RWPE2 (cell line): ENCODE measurements at regions not wholly inside any gene's neighbourhood (a gene's known extent, or its start where the extent isn't known, plus 50 kb on each side); places are given as distances from the start of the nearest gene placed in this dataset.
A peak's percentile ranks its signal among the peaks of the same experiment; 100 is the strongest.

ENCODE experiments used
- ATAC-seq: fragments of 200-7000 bp; cut with Tn5 transposase; 3 replicates; pipeline ENCODE4 v1.9.1; 2021; ENCODE audit warnings: low read depth
- DNase-seq: peaks from one replicate; pipeline ENCODE4 v3.0.0-alpha.2; 2020; ENCODE audit warnings: low spot score
- H3K27ac ChIP-seq: fragments of 450-650 bp; 2 replicates; pipeline ENCODE4 v1.5.1; 2017; ENCODE audit warnings: mild to moderate bottlenecking; ENCODE audit not compliant: poor library complexity, severe bottlenecking
- H3K27me3 ChIP-seq: fragments of 250-450 bp; sonication (Bioruptor Pico); 2 replicates; pipeline ENCODE4 v1.5.1; 2021; ENCODE audit warnings: mild to moderate bottlenecking, moderate library complexity; ENCODE audit not compliant: insufficient read depth, poor library complexity, severe bottlenecking
- H3K36me3 ChIP-seq: fragments of 250-450 bp; sonication (Bioruptor Pico); 2 replicates; pipeline ENCODE4 v1.5.1; 2020; ENCODE audit warnings: low read depth, mild to moderate bottlenecking, moderate library complexity
- H3K4me1 ChIP-seq: fragments of 250-450 bp; sonication (Bioruptor Pico); 2 replicates; pipeline ENCODE4 v1.5.1; 2021; ENCODE audit warnings: mild to moderate bottlenecking, moderate library complexity; ENCODE audit not compliant: insufficient read depth, poor library complexity, severe bottlenecking
- H3K4me3 ChIP-seq: fragments of 250-450 bp; sonication (Bioruptor Pico); 2 replicates; pipeline ENCODE4 v1.5.1; 2021; ENCODE audit warnings: mild to moderate bottlenecking, moderate library complexity; ENCODE audit not compliant: severe bottlenecking
- H3K9me3 ChIP-seq: fragments of 250-450 bp; sonication (Bioruptor Pico); 2 replicates; pipeline ENCODE4 v1.5.1; 2021; ENCODE audit warnings: mild to moderate bottlenecking, moderate library complexity; ENCODE audit not compliant: severe bottlenecking
- TF ChIP-seq, protein P1 (sequence below): fragments of 450-650 bp; IDR thresholded peaks from one replicate; pipeline ENCODE4 v1.5.1; 2017; ENCODE audit warnings: mild to moderate bottlenecking, moderate library complexity; ENCODE audit not compliant: poor library complexity, severe bottlenecking

DNA sequence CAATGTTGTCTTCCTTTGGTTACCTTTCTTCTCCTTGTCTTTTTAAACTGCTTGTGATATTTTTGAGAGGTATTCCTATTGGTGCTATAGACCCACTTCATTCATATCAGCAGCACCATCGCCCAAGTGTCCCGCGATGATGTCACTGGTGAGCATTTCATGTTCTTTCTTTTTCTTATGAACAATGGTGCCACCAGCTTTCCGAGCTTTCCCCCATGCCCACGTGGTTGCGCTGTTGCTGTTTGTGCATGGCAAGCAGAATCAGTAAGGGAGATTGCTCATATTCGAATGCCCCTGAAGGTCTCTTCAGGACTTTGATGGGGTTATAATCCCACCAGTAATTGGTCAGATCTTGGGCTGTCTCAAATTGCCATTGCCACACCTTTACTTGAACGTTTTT is 221.6 kb upstream of the USP9Y start:
- Histone ChIP-seq H3K36me3 (no peaks in the 10 kb centered on the region), H3K27ac (no peak overlapping the region), H3K4me1 (peaks cover 41% of the 10 kb centered on the region), H3K27me3 (no peaks in the 10 kb centered on the region), H3K9me3 (no peaks in the 10 kb centered on the region), H3K4me3 (no peak overlapping the region)
- ATAC-seq = no peak
- TF ChIP-seq, protein P1, sequence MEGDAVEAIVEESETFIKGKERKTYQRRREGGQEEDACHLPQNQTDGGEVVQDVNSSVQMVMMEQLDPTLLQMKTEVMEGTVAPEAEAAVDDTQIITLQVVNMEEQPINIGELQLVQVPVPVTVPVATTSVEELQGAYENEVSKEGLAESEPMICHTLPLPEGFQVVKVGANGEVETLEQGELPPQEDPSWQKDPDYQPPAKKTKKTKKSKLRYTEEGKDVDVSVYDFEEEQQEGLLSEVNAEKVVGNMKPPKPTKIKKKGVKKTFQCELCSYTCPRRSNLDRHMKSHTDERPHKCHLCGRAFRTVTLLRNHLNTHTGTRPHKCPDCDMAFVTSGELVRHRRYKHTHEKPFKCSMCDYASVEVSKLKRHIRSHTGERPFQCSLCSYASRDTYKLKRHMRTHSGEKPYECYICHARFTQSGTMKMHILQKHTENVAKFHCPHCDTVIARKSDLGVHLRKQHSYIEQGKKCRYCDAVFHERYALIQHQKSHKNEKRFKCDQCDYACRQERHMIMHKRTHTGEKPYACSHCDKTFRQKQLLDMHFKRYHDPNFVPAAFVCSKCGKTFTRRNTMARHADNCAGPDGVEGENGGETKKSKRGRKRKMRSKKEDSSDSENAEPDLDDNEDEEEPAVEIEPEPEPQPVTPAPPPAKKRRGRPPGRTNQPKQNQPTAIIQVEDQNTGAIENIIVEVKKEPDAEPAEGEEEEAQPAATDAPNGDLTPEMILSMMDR = peak; percentile 70
- no peak for DNase-seq

- H3K27ac ChIP-seq = peak overlapping the region; percentile 99
Observed at GRCh38 chrY:12483394-12483793, 217.6 kb upstream of the USP9Y start.

DNA sequence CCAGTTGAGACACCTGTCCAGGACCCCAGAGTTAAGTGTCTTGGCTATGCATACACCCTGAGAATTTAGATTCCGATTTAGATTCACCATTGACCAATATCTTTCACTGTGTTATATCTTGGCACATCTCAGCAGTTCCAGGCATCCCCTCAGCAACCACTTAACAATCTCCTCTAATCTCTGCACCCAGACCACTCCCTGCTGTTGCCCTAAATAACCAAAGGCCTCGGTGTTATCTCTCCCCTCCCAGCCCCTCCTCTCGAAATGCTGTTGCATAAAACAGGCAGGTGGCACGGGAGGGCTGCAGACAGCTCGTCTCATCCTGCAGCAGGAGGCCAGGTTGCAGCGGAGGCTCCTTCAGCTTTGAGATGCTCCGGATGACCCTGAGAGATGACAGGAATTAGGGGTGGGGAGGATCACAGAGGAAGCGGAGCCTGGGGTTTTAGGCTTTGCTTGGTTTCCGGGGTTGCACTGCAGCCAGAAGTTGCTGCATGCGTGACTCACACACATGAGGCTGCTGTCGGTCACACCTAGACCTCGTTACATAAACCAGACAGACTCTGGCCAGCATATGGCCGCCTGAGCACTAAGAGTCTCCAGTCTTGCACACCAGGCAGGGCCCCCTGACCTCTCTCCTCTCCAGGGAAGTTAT is 210.3 kb upstream of the USP9Y start:
- ATAC-seq (peak; percentile 87), DNase-seq (peak; percentile 67)
- H3K27ac ChIP-seq = peak overlapping the region; percentile 31
- TF ChIP-seq, protein P1 = no peak
- H3K9me3 ChIP-seq = no peaks in the 10 kb centered on the region
- no peak overlapping the region for H3K4me3 ChIP-seq
- no peaks in the 10 kb centered on the region for H3K27me3 ChIP-seq
- H3K4me1 ChIP-seq = peaks cover 17% of the 10 kb centered on the region
- H3K36me3 ChIP-seq = no peaks in the 10 kb centered on the region

More at GRCh38 chrY:12483394-12483793, 217.6 kb upstream of the USP9Y start:
- Histone ChIP-seq H3K27me3 (no peaks in the 10 kb centered on the region), H3K4me1 (peaks cover 26% of the 10 kb centered on the region), H3K9me3 (no peaks in the 10 kb centered on the region), H3K36me3 (no peaks in the 10 kb centered on the region), H3K4me3 (no peak overlapping the region)
- ATAC-seq (peak; percentile 96), DNase-seq (peak; percentile 80)
- TF ChIP-seq, protein P1 = no peak

DNA sequence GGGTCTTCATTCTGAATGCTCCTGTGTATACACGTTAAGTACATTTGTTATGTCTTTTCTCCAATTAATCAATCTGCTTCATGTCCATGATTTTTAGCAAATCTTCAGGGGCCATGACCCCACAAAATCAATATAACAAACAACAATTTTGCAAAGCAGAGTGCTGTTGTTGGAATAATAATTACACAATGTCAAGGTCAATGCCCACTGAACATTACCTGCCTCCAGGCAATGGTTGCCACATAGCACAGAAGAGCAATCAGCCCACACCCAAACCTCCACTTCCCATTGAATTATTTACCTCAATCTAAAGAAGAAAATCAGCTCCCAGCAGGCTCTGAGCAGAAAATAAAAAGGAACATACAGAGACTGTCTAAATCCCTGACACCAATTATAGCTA is 208.8 kb upstream of the USP9Y start:
- DNase-seq (no peak), ATAC-seq (no peak)
- H3K27me3 ChIP-seq = no peaks in the 10 kb centered on the region
- H3K27ac ChIP-seq = no peak overlapping the region
- no peak overlapping the region for H3K4me3 ChIP-seq
- TF ChIP-seq, protein P1 = no peak
- no peaks in the 10 kb centered on the region for H3K9me3 ChIP-seq
- peaks cover 17% of the 10 kb centered on the region for H3K4me1 ChIP-seq
- H3K36me3 ChIP-seq = no peaks in the 10 kb centered on the region

GRCh38 chrY:12496007-12496406 is 205.0 kb upstream of the USP9Y start:
- DNase-seq (no peak), ATAC-seq (no peak)
- H3K9me3 ChIP-seq = no peaks in the 10 kb centered on the region
- TF ChIP-seq, protein P1 = no peak
- H3K4me1 ChIP-seq = peaks cover 14% of the 10 kb centered on the region
- H3K36me3 ChIP-seq = no peaks in the 10 kb centered on the region
- H3K27me3 ChIP-seq = no peaks in the 10 kb centered on the region
- H3K27ac ChIP-seq = no peak overlapping the region
- H3K4me3 ChIP-seq = no peak overlapping the region
